SK-N-SH treated with all-trans-retinoic acid at 6 μM for 48 hours (cell line): ENCODE measurements at regions not wholly inside any gene's neighbourhood (a gene's known extent, or its start where the extent isn't known, plus 50 kb on each side); places are given as distances from the start of the nearest gene placed in this dataset.

Source experiments
- ATAC-seq: fragments of 200-7000 bp; cut with Tn5 transposase; 3 replicates; pipeline ENCODE4 v1.9.1; 2020; ENCODE audit warnings: mild to moderate bottlenecking, moderate library complexity
- ARNTL ChIP-seq: fragments of 450-650 bp; formaldehyde crosslinking; IDR thresholded peaks from 2 replicates; pipeline ENCODE4 v1.5.0; 2020; ENCODE audit warnings: low read depth, mild to moderate bottlenecking, moderate library complexity, borderline replicate concordance
- BACH2 ChIP-seq: fragments of 250-450 bp; sonication (Bioruptor Pico); IDR thresholded peaks from 2 replicates; pipeline ENCODE4 v1.9.0; 2021; ENCODE audit warnings: mild to moderate bottlenecking, borderline replicate concordance
- CREB5 ChIP-seq: fragments of 250-450 bp; sonication (Bioruptor Pico); IDR thresholded peaks from 2 replicates; pipeline ENCODE4 v1.5.1; 2020; ENCODE audit warnings: low read depth, mild to moderate bottlenecking, moderate library complexity
- CSDC2 ChIP-seq: fragments of 250-450 bp; sonication (Bioruptor Pico); IDR thresholded peaks from 2 replicates; pipeline ENCODE4 v1.5.0; 2020; ENCODE audit warnings: mild to moderate bottlenecking, moderate library complexity
- CSRNP3 ChIP-seq: fragments of 250-450 bp; sonication (Bioruptor Pico); IDR thresholded peaks from 2 replicates; pipeline ENCODE4 v1.5.1; 2021; ENCODE audit warnings: mild to moderate bottlenecking, moderate library complexity
- ESRRG ChIP-seq: fragments of 250-450 bp; sonication (Bioruptor Pico); IDR thresholded peaks from 2 replicates; pipeline ENCODE4 v1.6.1; 2021; ENCODE audit warnings: mild to moderate bottlenecking
- GLIS3 ChIP-seq: fragments of 250-450 bp; sonication (Bioruptor Pico); IDR thresholded peaks from 2 replicates; pipeline ENCODE4 v1.5.0; 2020; ENCODE audit warnings: mild to moderate bottlenecking, moderate library complexity
- ISL1 ChIP-seq: fragments of 250-450 bp; sonication (Bioruptor Pico); IDR thresholded peaks from 2 replicates; pipeline ENCODE4 v2.1.2; 2022; ENCODE audit warnings: mild to moderate bottlenecking, moderate library complexity
- OSR1 ChIP-seq: fragments of 250-450 bp; sonication (Bioruptor Pico); IDR thresholded peaks from 2 replicates; pipeline ENCODE4 v1.8.0; 2022; ENCODE audit warnings: moderate library complexity, mild to moderate bottlenecking, inconsistent platforms
- PATZ1 ChIP-seq: fragments of 250-450 bp; sonication (Bioruptor Pico); IDR thresholded peaks from 2 replicates; pipeline ENCODE4 v1.8.0; 2020; ENCODE audit warnings: mild to moderate bottlenecking, moderate library complexity, borderline replicate concordance
- POU6F1 ChIP-seq: fragments of 250-450 bp; sonication (Bioruptor Pico); IDR thresholded peaks from 2 replicates; pipeline ENCODE4 v1.8.0; 2021; ENCODE audit warnings: low read depth, mild to moderate bottlenecking, moderate library complexity, borderline replicate concordance
- PPARA ChIP-seq: fragments of 250-450 bp; sonication (Bioruptor Pico); IDR thresholded peaks from 2 replicates; pipeline ENCODE4 v1.5.0; 2020; ENCODE audit warnings: mild to moderate bottlenecking, borderline replicate concordance
- RARB ChIP-seq: fragments of 250-450 bp; sonication (Bioruptor Pico); IDR thresholded peaks from 2 replicates; pipeline ENCODE4 v1.8.0; 2021; ENCODE audit warnings: mild to moderate bottlenecking, moderate library complexity
- SNAI2 ChIP-seq: fragments of 250-450 bp; sonication (Bioruptor Pico); IDR thresholded peaks from 2 replicates; pipeline ENCODE4 v1.5.0; 2020; ENCODE audit warnings: mild to moderate bottlenecking, moderate library complexity
- TSHZ2 ChIP-seq: fragments of 250-450 bp; sonication (Bioruptor Pico); IDR thresholded peaks from 2 replicates; pipeline ENCODE4 v1.5.0; 2020; ENCODE audit warnings: mild to moderate bottlenecking, moderate library complexity
- ZC3H10 ChIP-seq: fragments of 250-450 bp; sonication (Bioruptor Pico); IDR thresholded peaks from 2 replicates; pipeline ENCODE4 v1.5.1; 2021; ENCODE audit warnings: mild to moderate bottlenecking, moderate library complexity
- ZFP3 ChIP-seq: fragments of 250-450 bp; sonication (Bioruptor Pico); IDR thresholded peaks from 2 replicates; pipeline ENCODE4 v1.5.0; 2020; ENCODE audit warnings: mild to moderate bottlenecking, moderate library complexity
- ZFP30 ChIP-seq: fragments of 450-650 bp; formaldehyde crosslinking; IDR thresholded peaks from 2 replicates; pipeline ENCODE4 v1.5.0; 2022; ENCODE audit warnings: mild to moderate bottlenecking, moderate library complexity
- ZNF565 ChIP-seq: fragments of 450-650 bp; formaldehyde crosslinking; conservative IDR thresholded peaks from 2 replicates; pipeline ENCODE4 v1.5.0; 2020; ENCODE audit warnings: low read depth, mild to moderate bottlenecking, moderate library complexity

- no peak for ATAC-seq
- TF ChIP-seq ARNTL = no peak
- TF ChIP-seq ISL1 = no peak
- no peak for TF ChIP-seq SNAI2
- no peak for TF ChIP-seq TSHZ2 (CRISPR knock-in tag)
- TF ChIP-seq RARB (CRISPR knock-in tag) = no peak
- no peak for TF ChIP-seq CSRNP3
- no peak for TF ChIP-seq PPARA (CRISPR knock-in tag)
- no peak for TF ChIP-seq GLIS3 (CRISPR knock-in tag)
Measured at GRCh38 chr10:91007655-91008054, 86.8 kb upstream of the ANKRD1 start.

GRCh38 chr10:91009121-91009520 is 88.2 kb upstream of the ANKRD1 start:
- no peak for TF ChIP-seq PATZ1 (CRISPR knock-in tag)
- TF ChIP-seq SNAI2 = no peak
- no peak for TF ChIP-seq ZFP30 (CRISPR knock-in tag)
- no peak for TF ChIP-seq CSRNP3
- TF ChIP-seq TSHZ2 (CRISPR knock-in tag) = no peak
- no peak for TF ChIP-seq OSR1
- no peak for TF ChIP-seq CREB5
- TF ChIP-seq ZC3H10 = no peak
- ATAC-seq = no peak

- TF ChIP-seq ESRRG (CRISPR knock-in tag) = no peak
- no peak for TF ChIP-seq PATZ1 (CRISPR knock-in tag)
- no peak for TF ChIP-seq ZNF565
- TF ChIP-seq CSDC2 (CRISPR knock-in tag) = no peak
- no peak for TF ChIP-seq CREB5
- no peak for TF ChIP-seq ISL1
- no peak for TF ChIP-seq POU6F1 (CRISPR knock-in tag)
- no peak for TF ChIP-seq ZC3H10
- TF ChIP-seq PPARA (CRISPR knock-in tag) = no peak
- no peak for TF ChIP-seq OSR1
- TF ChIP-seq RARB (CRISPR knock-in tag) = no peak
- no peak for TF ChIP-seq ZFP3 (CRISPR knock-in tag)
- TF ChIP-seq BACH2 (CRISPR knock-in tag) = no peak
- no peak for TF ChIP-seq ZFP30 (CRISPR knock-in tag)
- no peak for ATAC-seq
Measured at GRCh38 chr10:91010952-91011351, 90.1 kb upstream of the ANKRD1 start.
